ENCODE measurements at regions not wholly inside any gene's neighbourhood (a gene's known extent, or its start where the extent isn't known, plus 50 kb on each side); places are given as distances from the start of the nearest gene placed in this dataset.
"Not testable (repeated sequence)": the region's sequence is repeated elsewhere in the genome, so short reads cannot be mapped to it uniquely, and the experiment has no call there.

DNA sequence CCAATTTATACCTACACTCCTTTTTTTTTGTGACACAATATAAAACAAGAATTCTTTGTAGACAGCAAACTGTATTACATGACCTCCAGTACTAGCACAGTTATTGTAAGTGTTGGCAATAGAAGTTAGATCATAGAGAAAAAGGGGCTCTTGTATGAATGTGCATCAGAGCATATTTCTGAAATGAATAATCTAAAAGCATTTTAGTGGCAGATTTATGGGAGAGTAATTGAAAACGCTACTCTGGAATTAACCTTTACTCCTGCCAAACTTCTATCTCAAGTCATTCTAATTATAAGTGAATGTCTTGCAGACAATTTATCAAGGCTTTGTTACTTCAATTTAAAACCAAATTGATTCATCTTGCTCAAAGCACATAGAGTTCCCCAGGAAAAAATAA, 968.1 kb downstream of the TAF11L14 start:
- Histone ChIP-seq H3K27me3 (replicated peaks; ENCODE audit: control insufficient read depth, insufficient read depth, low read length) (no peaks in the 10 kb centered on the region), H3K4me1 (no peaks in the 10 kb centered on the region), H3K9me3 (no peaks in the 10 kb centered on the region), H3K36me3 (ENCODE audit: control insufficient read depth, insufficient read depth, low read length) (no peaks in the 10 kb centered on the region), H3K4me3 (ENCODE audit: low read depth, low read length) (no peak overlapping the region)
- H3K27me3 Mint-ChIP-seq (ENCODE audit: insufficient read depth, unreplicated experiment): peaks cover 2% of the 10 kb centered on the region
- no peak overlapping the region for H3K4me3 Mint-ChIP-seq (ENCODE audit: unreplicated experiment)
- H3K36me3 Mint-ChIP-seq (ENCODE audit: insufficient read depth, unreplicated experiment): no peaks in the 10 kb centered on the region
- BruUV-seq (replicated peaks): no TSS peak
- TF ChIP-seq, protein P1, sequence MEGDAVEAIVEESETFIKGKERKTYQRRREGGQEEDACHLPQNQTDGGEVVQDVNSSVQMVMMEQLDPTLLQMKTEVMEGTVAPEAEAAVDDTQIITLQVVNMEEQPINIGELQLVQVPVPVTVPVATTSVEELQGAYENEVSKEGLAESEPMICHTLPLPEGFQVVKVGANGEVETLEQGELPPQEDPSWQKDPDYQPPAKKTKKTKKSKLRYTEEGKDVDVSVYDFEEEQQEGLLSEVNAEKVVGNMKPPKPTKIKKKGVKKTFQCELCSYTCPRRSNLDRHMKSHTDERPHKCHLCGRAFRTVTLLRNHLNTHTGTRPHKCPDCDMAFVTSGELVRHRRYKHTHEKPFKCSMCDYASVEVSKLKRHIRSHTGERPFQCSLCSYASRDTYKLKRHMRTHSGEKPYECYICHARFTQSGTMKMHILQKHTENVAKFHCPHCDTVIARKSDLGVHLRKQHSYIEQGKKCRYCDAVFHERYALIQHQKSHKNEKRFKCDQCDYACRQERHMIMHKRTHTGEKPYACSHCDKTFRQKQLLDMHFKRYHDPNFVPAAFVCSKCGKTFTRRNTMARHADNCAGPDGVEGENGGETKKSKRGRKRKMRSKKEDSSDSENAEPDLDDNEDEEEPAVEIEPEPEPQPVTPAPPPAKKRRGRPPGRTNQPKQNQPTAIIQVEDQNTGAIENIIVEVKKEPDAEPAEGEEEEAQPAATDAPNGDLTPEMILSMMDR (IDR thresholded peaks at IDR 0.05; ENCODE audit: insufficient read depth in 1 of 2, low read depth in 1 of 2, low read length in 1 of 2, severe bottlenecking in 1 of 2, unreplicated experiment in 1 of 2): no peak
- no peak for DNase-seq
- H3K27ac Mint-ChIP-seq (ENCODE audit: unreplicated experiment): no peak overlapping the region
- ChIA-PET POLR2A (no interaction called here), CTCF (no interaction called here)
- H3K4me1 Mint-ChIP-seq (ENCODE audit: low read depth, unreplicated experiment): no peaks in the 10 kb centered on the region
- intact Hi-C loops (cut with micrococcal nuclease; ENCODE audit: unreplicated experiment): no loop called here
- H3K9me3 Mint-ChIP-seq (ENCODE audit: unreplicated experiment): no peaks in the 10 kb centered on the region

DNA sequence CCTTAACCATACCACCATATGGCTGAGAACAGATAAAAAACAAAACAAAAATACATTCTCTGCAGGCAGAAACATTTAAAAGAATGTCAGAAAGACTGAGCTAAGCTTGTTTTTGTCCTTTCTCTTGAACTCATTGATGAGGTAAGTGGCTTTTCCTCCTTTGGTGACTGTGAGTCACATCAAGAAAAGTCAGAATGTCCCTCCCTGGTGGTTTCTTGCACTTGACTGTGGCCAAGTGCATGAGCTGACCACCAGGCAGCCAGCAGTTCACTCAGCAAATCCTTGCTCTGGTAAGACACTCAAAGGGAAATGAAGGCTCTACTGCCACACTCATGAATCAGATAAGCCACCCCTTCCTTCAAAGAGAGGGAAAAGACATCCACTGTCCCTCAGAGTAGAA, 970.9 kb downstream of the TAF11L14 start:
- H3K9me3 Mint-ChIP-seq (ENCODE audit: unreplicated experiment): no peaks in the 10 kb centered on the region
- no peaks in the 10 kb centered on the region for H3K9me3 ChIP-seq
- no peaks in the 10 kb centered on the region for H3K27me3 ChIP-seq (replicated peaks; ENCODE audit: control insufficient read depth, insufficient read depth, low read length)
- ChIA-PET POLR2A (no interaction called here), CTCF (no interaction called here)
- DNase-seq: no peak
- no peak overlapping the region for H3K4me3 Mint-ChIP-seq (ENCODE audit: unreplicated experiment)
- intact Hi-C loops (cut with micrococcal nuclease; ENCODE audit: unreplicated experiment): no loop called here
- TF ChIP-seq, protein P1 (IDR thresholded peaks at IDR 0.05; ENCODE audit: insufficient read depth in 1 of 2, low read depth in 1 of 2, low read length in 1 of 2, severe bottlenecking in 1 of 2, unreplicated experiment in 1 of 2): no peak
- BruUV-seq (replicated peaks): no TSS peak
- H3K27ac Mint-ChIP-seq (ENCODE audit: unreplicated experiment): no peak overlapping the region
- no peaks in the 10 kb centered on the region for H3K36me3 Mint-ChIP-seq (ENCODE audit: insufficient read depth, unreplicated experiment)
- H3K36me3 ChIP-seq (ENCODE audit: control insufficient read depth, insufficient read depth, low read length): no peaks in the 10 kb centered on the region
- no peak overlapping the region for H3K4me3 ChIP-seq (ENCODE audit: low read depth, low read length)
- no peaks in the 10 kb centered on the region for H3K4me1 Mint-ChIP-seq (ENCODE audit: low read depth, unreplicated experiment)
- peaks cover 2% of the 10 kb centered on the region for H3K27me3 Mint-ChIP-seq (ENCODE audit: insufficient read depth, unreplicated experiment)
- no peaks in the 10 kb centered on the region for H3K4me1 ChIP-seq

DNA sequence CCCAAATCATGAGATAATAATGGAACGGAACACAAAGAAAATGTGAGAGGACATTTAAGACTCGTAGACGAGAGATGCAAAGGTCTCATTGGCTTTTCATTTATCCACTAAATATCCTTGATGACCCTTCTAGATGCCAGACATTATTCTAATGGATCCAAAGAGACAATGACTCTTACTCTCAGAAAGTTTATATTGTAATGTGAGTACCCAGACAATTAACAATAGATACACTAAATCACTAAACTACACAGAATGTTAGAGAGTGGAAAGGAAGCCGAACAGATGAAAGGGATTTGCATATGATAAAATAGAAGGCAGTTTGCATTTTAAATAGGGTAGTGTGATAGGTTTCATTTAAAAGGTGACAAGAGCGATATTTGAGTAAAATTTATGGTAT, 973.3 kb downstream of the TAF11L14 start:
- no peaks in the 10 kb centered on the region for H3K27me3 ChIP-seq (replicated peaks; ENCODE audit: control insufficient read depth, insufficient read depth, low read length)
- ChIA-PET CTCF (no interaction called here), POLR2A (no interaction called here)
- Mint-ChIP-seq H3K4me3 (ENCODE audit: unreplicated experiment) (no peak overlapping the region), H3K36me3 (ENCODE audit: insufficient read depth, unreplicated experiment) (no peaks in the 10 kb centered on the region), H3K9me3 (ENCODE audit: unreplicated experiment) (no peaks in the 10 kb centered on the region), H3K27ac (ENCODE audit: unreplicated experiment) (no peak overlapping the region), H3K4me1 (ENCODE audit: low read depth, unreplicated experiment) (no peaks in the 10 kb centered on the region), H3K27me3 (ENCODE audit: insufficient read depth, unreplicated experiment) (peaks cover 2% of the 10 kb centered on the region)
- no peaks in the 10 kb centered on the region for H3K36me3 ChIP-seq (ENCODE audit: control insufficient read depth, insufficient read depth, low read length)
- intact Hi-C loops (cut with micrococcal nuclease; ENCODE audit: unreplicated experiment): no loop called here
- no peak for DNase-seq
- no TSS peak for BruUV-seq (replicated peaks)
- no peak overlapping the region for H3K4me3 ChIP-seq (ENCODE audit: low read depth, low read length)
- TF ChIP-seq, protein P1 (IDR thresholded peaks at IDR 0.05; ENCODE audit: insufficient read depth in 1 of 2, low read depth in 1 of 2, low read length in 1 of 2, severe bottlenecking in 1 of 2, unreplicated experiment in 1 of 2): no peak
- H3K4me1 ChIP-seq: no peaks in the 10 kb centered on the region
- H3K9me3 ChIP-seq: no peaks in the 10 kb centered on the region

DNA sequence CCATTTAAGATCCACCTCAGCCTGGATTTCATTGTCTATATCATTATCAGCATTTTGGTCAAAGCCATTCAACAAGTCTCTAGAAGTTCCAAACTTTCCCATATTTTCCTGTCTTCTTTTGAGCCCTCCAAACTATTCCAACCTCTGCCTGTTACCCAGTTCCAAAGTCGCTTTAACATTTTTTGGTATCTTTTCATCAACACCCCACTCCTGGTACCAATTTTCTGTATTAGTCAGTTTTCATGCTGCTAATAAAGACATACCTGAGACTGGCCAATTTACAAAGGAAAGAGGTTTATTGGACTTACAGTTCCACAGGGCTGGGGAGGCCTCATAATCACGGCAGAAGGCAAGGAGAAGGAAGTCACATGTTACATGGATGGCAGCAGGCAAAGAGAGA, 982.9 kb downstream of the TAF11L14 start:
- intact Hi-C loops (cut with micrococcal nuclease; ENCODE audit: unreplicated experiment); H3K4me3 ChIP-seq (ENCODE audit: low read depth, low read length); CTCF ChIA-PET; H3K4me3 Mint-ChIP-seq (ENCODE audit: unreplicated experiment); H3K27me3 ChIP-seq (replicated peaks; ENCODE audit: control insufficient read depth, insufficient read depth, low read length); H3K27ac Mint-ChIP-seq (ENCODE audit: unreplicated experiment); H3K4me1 ChIP-seq; H3K36me3 Mint-ChIP-seq (ENCODE audit: insufficient read depth, unreplicated experiment); H3K27me3 Mint-ChIP-seq (ENCODE audit: insufficient read depth, unreplicated experiment); DNase-seq; BruUV-seq (replicated peaks); H3K9me3 ChIP-seq; H3K36me3 ChIP-seq (ENCODE audit: control insufficient read depth, insufficient read depth, low read length); H3K9me3 Mint-ChIP-seq (ENCODE audit: unreplicated experiment); POLR2A ChIA-PET; H3K4me1 Mint-ChIP-seq (ENCODE audit: low read depth, unreplicated experiment): not testable (repeated sequence)
